ENCODE measurements at regions not wholly inside any gene's neighbourhood (a gene's known extent, or its start where the extent isn't known, plus 50 kb on each side); places are given as distances from the start of the nearest gene placed in this dataset.

GRCh38 chr1:832136-832535, 91.6 kb upstream of the SAMD11 start:
- TF ChIP-seq NANOG (IDR thresholded peaks at IDR 0.05; ENCODE audit: insufficient read depth, low read depth, low read length, poor library complexity, severe bottlenecking) (no peak), EZH2 (IDR thresholded peaks at IDR 0.05; ENCODE audit: low read depth, low read length, severe bottlenecking) (no peak), RAD21 (IDR thresholded peaks at IDR 0.05 in 1 of 2, conservative IDR thresholded peaks at IDR 0.05 in 1 of 2; ENCODE audit: low read depth in 2 of 2, low read length in 2 of 2) (no peak), CTCF (IDR thresholded peaks at IDR 0.05; ENCODE audit: control extremely low read depth in 1 of 3, insufficient read depth in 1 of 3, low read depth in 1 of 3, low read length in 3 of 3) (no peak)
- no peaks in the 10 kb centered on the region for H3K79me2 ChIP-seq (ENCODE audit: control insufficient read depth in 1 of 2, insufficient read depth in 2 of 2, low read length in 2 of 2)
- no peak overlapping the region for H3K27ac ChIP-seq (ENCODE audit: low read depth, low read length)
- H2BK5ac ChIP-seq (ENCODE audit: low read depth, low read length) = no peak overlapping the region
- H3K4me3 ChIP-seq (ENCODE audit: extremely low read depth in 1 of 4, insufficient read depth in 2 of 4, low read depth in 3 of 4, low read length in 4 of 4) = no peak overlapping the region
- no peak overlapping the region for H2BK12ac ChIP-seq (ENCODE audit: low read depth, low read length)
- H2BK15ac ChIP-seq (ENCODE audit: low read length) = no peak overlapping the region
- H3K9ac ChIP-seq (replicated peaks in 1 of 4; ENCODE audit: extremely low read depth in 1 of 4, low read depth in 3 of 4, low read length in 3 of 4) = no peak overlapping the region
- no peak overlapping the region for H2AK5ac ChIP-seq (ENCODE audit: low read depth, low read length)
- H3K4me1 ChIP-seq (replicated peaks in 1 of 4; ENCODE audit: control insufficient read depth in 3 of 4, insufficient read depth in 4 of 4, low read length in 3 of 4) = no peaks in the 10 kb centered on the region
- FAIRE-seq (no peak), DNase-seq (ENCODE audit: low read depth in 1 of 2, low spot score in 2 of 2) (no peak)
- H2BK120ac ChIP-seq (replicated peaks; ENCODE audit: low read depth, low read length) = no peak overlapping the region
- H2BK20ac ChIP-seq (ENCODE audit: low read length) = no peak overlapping the region
- no peak overlapping the region for H3K14ac ChIP-seq (ENCODE audit: insufficient read length)
- POLR2A ChIA-PET (ENCODE audit: partially characterized antibody) = no interaction called here
- H3K79me1 ChIP-seq (ENCODE audit: low read depth, low read length) = no peaks in the 10 kb centered on the region
- CTCF ChIA-PET (ENCODE audit: partially characterized antibody) = interaction anchor here (0.6 kb wide), 1 partner anchor 1804 kb away, joined by 3 read pairs; no protein-coding TSS in a partner anchor
- no peaks in the 10 kb centered on the region for H3K23me2 ChIP-seq (ENCODE audit: low read depth, low read length)
- 84% methylated on average over 13 of the region's 13 CpGs; no CpG with 5 or more reads in 1 of the 2 experiments for WGBS, 2 experiments (ENCODE audit: extremely low coverage in 1 of 2, insufficient coverage in 1 of 2, insufficient read length in 1 of 2, insufficient replicate concordance in 2 of 2, low coverage in 1 of 2, low lambda C conversion rate in 2 of 2, missing lambda C conversion rate in 1 of 2)
- H3K4me2 ChIP-seq (ENCODE audit: insufficient read depth in 1 of 2, low read depth in 2 of 2, low read length in 2 of 2) = no peak overlapping the region
- H4K8ac ChIP-seq (ENCODE audit: extremely low read depth, insufficient read depth, low read length) = no peak overlapping the region
- no peak overlapping the region for H3K56ac ChIP-seq (replicated peaks; ENCODE audit: insufficient read length, low read depth, low read length)
- H3K9me3 ChIP-seq (ENCODE audit: insufficient read depth in 2 of 2, low read depth in 1 of 2, low read length in 1 of 2) = no peaks in the 10 kb centered on the region
- no peak overlapping the region for H4K91ac ChIP-seq (replicated peaks; ENCODE audit: insufficient read length, low read length)
- H3K18ac ChIP-seq (ENCODE audit: extremely low read depth, low read length) = no peak overlapping the region
- no peak overlapping the region for H3K23ac ChIP-seq (ENCODE audit: insufficient read length)
- H2AFZ ChIP-seq (ENCODE audit: low read length) = no peak overlapping the region
- no peaks in the 10 kb centered on the region for H3K36me3 ChIP-seq (ENCODE audit: control insufficient read depth in 2 of 4, insufficient read depth in 4 of 4, low read length in 3 of 4)
- no peak overlapping the region for H3K4ac ChIP-seq (replicated peaks; ENCODE audit: insufficient read length, low read depth, low read length)
- H3K27me3 ChIP-seq (replicated peaks in 1 of 4; ENCODE audit: control insufficient read depth in 3 of 4, extremely low read depth in 1 of 4, insufficient read depth in 3 of 4, low read length in 3 of 4) = no peaks in the 10 kb centered on the region
- H4K5ac ChIP-seq (ENCODE audit: insufficient read length, low read depth, low read length) = no peak overlapping the region
- no peaks in the 10 kb centered on the region for H4K20me1 ChIP-seq (replicated peaks in 1 of 2; ENCODE audit: control insufficient read depth in 1 of 2, insufficient read depth in 2 of 2, low read length in 2 of 2)

Measured in H1 (cell line).